IMR-90 (cell line): ENCODE measurements at regions not wholly inside any gene's neighbourhood (a gene's known extent, or its start where the extent isn't known, plus 50 kb on each side); places are given as distances from the start of the nearest gene placed in this dataset.

Experiments
- ATAC-seq: fragments of 200-7000 bp; cut with Tn5 transposase; 2 replicates; pipeline ENCODE4 v1.9.1; 2020; ENCODE audit warnings: low read depth, mild to moderate bottlenecking, moderate library complexity
- BruUV-seq: library from RNA; stranded (reverse); fragments of 400-500 nt; replicated peaks from 2 replicates; lab custom pipeline; 2021; lab: Mats Ljungman, UMichigan
- CTCF ChIA-PET: fragments of 300-600 bp; formaldehyde crosslinking; extraction: SDS; loops from one replicate; lab custom pipeline; 2021; ENCODE audit warnings: antibody characterized with exemption; lab: Yijun Ruan, JAX
- POLR2A ChIA-PET: fragments of 300-600 bp; sonication (Branson Sonifier 250); formaldehyde crosslinking; loops from one replicate; lab custom pipeline; 2022; ENCODE audit warnings: antibody characterized with exemption; ENCODE audit not compliant: unreplicated experiment; lab: Charles Lee
- DNase-seq: peaks from one replicate; pipeline ENCODE4 v3.0.0; 2013
- H2AFZ ChIP-seq: replicated peaks from 2 replicates; pipeline ENCODE3; 2013; ENCODE audit warnings: low read length, mild to moderate bottlenecking; ENCODE audit not compliant: poor library complexity
- H2AK5ac ChIP-seq: 2 replicates; pipeline ENCODE4 v1.6.1; 2013; ENCODE audit warnings: low read depth, low read length, inconsistent platforms
- H2AK9ac ChIP-seq: replicated peaks from 2 replicates; pipeline ENCODE3; 2013; ENCODE audit warnings: mild to moderate bottlenecking, low read depth, low read length, moderate library complexity; ENCODE audit not compliant: poor library complexity
- H2BK120ac ChIP-seq: 2 replicates; pipeline ENCODE4 v1.6.1; 2013; ENCODE audit warnings: low read depth, low read length, inconsistent platforms
- H2BK15ac ChIP-seq: 3 replicates; pipeline ENCODE4 v1.6.1; 2013; ENCODE audit warnings: low read depth, low read length, inconsistent platforms
- H2BK20ac ChIP-seq: 2 replicates; pipeline ENCODE4 v1.6.1; 2013; ENCODE audit warnings: low read depth, mild to moderate bottlenecking, inconsistent platforms, low read length, moderate library complexity
- H2BK5ac ChIP-seq: 2 replicates; pipeline ENCODE4 v1.6.1; 2013; ENCODE audit warnings: mild to moderate bottlenecking, low read depth, low read length, inconsistent platforms; ENCODE audit not compliant: poor library complexity, severe bottlenecking
- H3K14ac ChIP-seq: replicated peaks from 2 replicates; pipeline ENCODE4 v1.6.1; 2013; ENCODE audit warnings: low read depth, low read length, inconsistent platforms
- H3K18ac ChIP-seq: 2 replicates; pipeline ENCODE4 v1.6.1; 2013; ENCODE audit warnings: low read depth, low read length, control low read depth
- H3K23ac ChIP-seq: 2 replicates; pipeline ENCODE4 v1.6.1; 2013; ENCODE audit warnings: low read depth, low read length, inconsistent platforms
- H3K27ac ChIP-seq: 2 replicates; pipeline ENCODE4 v1.5.1; 2013; ENCODE audit warnings: mild to moderate bottlenecking, control low read depth, low read length; ENCODE audit not compliant: insufficient read depth
- H3K27me3 ChIP-seq: 2 replicates; pipeline ENCODE4 v1.6.1; 2013; ENCODE audit warnings: low read length; ENCODE audit not compliant: control insufficient read depth, insufficient read depth
- H3K36me3 ChIP-seq: 2 replicates; pipeline ENCODE4 v1.6.1; 2013; ENCODE audit warnings: low read length, mixed read lengths; ENCODE audit not compliant: control insufficient read depth, insufficient read depth
- H3K4ac ChIP-seq: 2 replicates; pipeline ENCODE4 v1.6.1; 2013; ENCODE audit warnings: low read depth, low read length, inconsistent platforms
- H3K4me1 ChIP-seq: 2 replicates; pipeline ENCODE4 v1.6.1; 2013; ENCODE audit warnings: low read length, mixed read lengths; ENCODE audit not compliant: control insufficient read depth, insufficient read depth
- H3K4me2 ChIP-seq: 2 replicates; pipeline ENCODE4 v1.6.1; 2013; ENCODE audit warnings: low read depth, mild to moderate bottlenecking, control low read depth, low read length, moderate library complexity
- H3K4me3 ChIP-seq: 2 replicates; pipeline ENCODE4 v1.5.1; 2013; ENCODE audit warnings: low read depth, mild to moderate bottlenecking, control low read depth, low read length, moderate library complexity; ENCODE audit not compliant: insufficient read depth
- H3K56ac ChIP-seq: 2 replicates; pipeline ENCODE4 v1.6.1; 2013; ENCODE audit warnings: low read length, inconsistent platforms; ENCODE audit not compliant: insufficient read depth; ENCODE audit errors: extremely low read depth
- H3K79me1 ChIP-seq, 2 experiments: 2 replicates each; pipeline ENCODE4 v1.6.1; 2013; ENCODE audit warnings: low read length in 2 of 2, inconsistent platforms in 1 of 2, low read depth in 1 of 2
- H3K9ac ChIP-seq: 2 replicates; pipeline ENCODE4 v1.6.1; 2013; ENCODE audit warnings: low read depth, low read length, control low read depth
- H3K9me1 ChIP-seq: 2 replicates; pipeline ENCODE4 v1.6.1; 2013; ENCODE audit warnings: low read length, inconsistent platforms; ENCODE audit not compliant: insufficient read depth
- H3K9me3 ChIP-seq: 2 replicates; pipeline ENCODE4 v1.6.1; 2013; ENCODE audit warnings: low read length; ENCODE audit not compliant: control insufficient read depth, insufficient read depth
- H4K20me1 ChIP-seq: 2 replicates; pipeline ENCODE4 v1.6.1; 2013; ENCODE audit warnings: low read length, inconsistent platforms; ENCODE audit not compliant: insufficient read depth
- H4K5ac ChIP-seq: 2 replicates; pipeline ENCODE4 v1.6.1; 2013; ENCODE audit warnings: mild to moderate bottlenecking, low read depth, low read length, control low read depth
- H4K8ac ChIP-seq, 2 experiments: 2 replicates each; pipeline ENCODE4 v1.6.1; 2013; ENCODE audit warnings: low read depth in 2 of 2, low read length in 2 of 2, control low read depth in 1 of 2, inconsistent platforms in 1 of 2
- H4K91ac ChIP-seq: 2 replicates; pipeline ENCODE4 v1.6.1; 2013; ENCODE audit warnings: low read depth, low read length, inconsistent platforms; ENCODE audit not compliant: insufficient read depth
- CHD1 ChIP-seq: IDR thresholded peaks from 2 replicates; pipeline ENCODE4 v1.6.1; 2012; ENCODE audit warnings: low read depth, low read length, improper control_type of control experiment
- FOS ChIP-seq: fragments of 150-350 bp; IDR thresholded peaks from 2 replicates; pipeline ENCODE4 v1.6.1; 2016; ENCODE audit warnings: low read depth, low read length
- MXI1 ChIP-seq: IDR thresholded peaks from 2 replicates; pipeline ENCODE4 v1.6.1; 2012; ENCODE audit warnings: low read depth, mild to moderate bottlenecking, low read length, moderate library complexity, borderline replicate concordance
- NFE2L2 ChIP-seq: fragments of 150-350 bp; IDR thresholded peaks from 2 replicates; pipeline ENCODE4 v1.6.1; 2016; ENCODE audit warnings: low read depth, mild to moderate bottlenecking, low read length
- POLR2A ChIP-seq: IDR thresholded peaks from 2 replicates; pipeline ENCODE4 v1.6.1; 2012; ENCODE audit warnings: mild to moderate bottlenecking, low read depth, low read length
- RFX5 ChIP-seq: IDR thresholded peaks from 2 replicates; pipeline ENCODE4 v1.8.0; 2012; ENCODE audit warnings: low read depth, mild to moderate bottlenecking, low read length, moderate library complexity
- SMC3 ChIP-seq: fragments of 150-350 bp; IDR thresholded peaks from 2 replicates; pipeline ENCODE4 v1.6.1; 2016; ENCODE audit warnings: low read depth, mild to moderate bottlenecking, antibody characterized with exemption, low read length, moderate library complexity
- WGBS, 2 experiments: methylation state at CpG; one replicate each; pipeline versions ENCODE4 v1.1.5 to v1.1.7; 2013; ENCODE audit warnings: missing lambda C conversion rate in 2 of 2; ENCODE audit not compliant: insufficient read length in 1 of 2; ENCODE audit errors: extremely low coverage in 2 of 2; 5-methylcytosine and 5-hydroxymethylcytosine counted together
- dilution Hi-C: fragments of 300-500 bp; cut with HindIII; formaldehyde crosslinking; loops from one replicate; pipeline ENCODE4 v1.14.3; 2018; ENCODE audit warnings: low sequenced_read_pairs; ENCODE audit not compliant: unreplicated experiment
- in situ Hi-C: fragments of 300-500 bp; cut with MboI; formaldehyde crosslinking; loops from 3 replicates; pipeline ENCODE4 v1.14.3; 2019; ENCODE audit warnings: low sequenced_read_pairs, inconsistent platforms, mixed read lengths
- intact Hi-C: fragments of 100-400 bp; cut with micrococcal nuclease; formaldehyde crosslinking; loops from 2 replicates; pipeline ENCODE4 v1.10.0; 2022
- TF ChIP-seq, protein P1 (sequence below): conservative IDR thresholded peaks from 2 replicates; pipeline ENCODE4 v1.5.1; 2012; ENCODE audit warnings: mild to moderate bottlenecking, low read depth, low read length, improper control_type of control experiment

GRCh38 chr4:175229154-175229553 lies 311.0 kb downstream of the ADAM29 start:
- intact Hi-C loops: no loop called here
- Histone ChIP-seq H3K23ac (no peak overlapping the region), H2BK20ac (no peak overlapping the region), H3K9me3 (no peaks in the 10 kb centered on the region; the same call in 1 of the 2 replicates), H3K27me3 (no peaks in the 10 kb centered on the region), H4K20me1 (no peaks in the 10 kb centered on the region), H2BK15ac (no peak overlapping the region), H3K79me1 (no peaks in the 10 kb centered on the region), H2AK5ac (no peak overlapping the region), H2BK5ac (no peak overlapping the region), H3K9ac (no peak overlapping the region), H3K4me2 (no peak overlapping the region), H4K91ac (no peak overlapping the region), H4K5ac (no peak overlapping the region), H2AFZ (no peak overlapping the region), H3K27ac (no peak overlapping the region), H3K4me1 (no peaks in the 10 kb centered on the region), H3K9me1 (no peaks in the 10 kb centered on the region), H2AK9ac (no peak overlapping the region), H3K4ac (no peak overlapping the region), H3K4me3 (no peak overlapping the region), H3K56ac (no peak overlapping the region), H4K8ac (no peak overlapping the region), H3K36me3 (no peaks in the 10 kb centered on the region), H2BK120ac (no peak overlapping the region), H3K14ac (no peak overlapping the region), H3K18ac (no peak overlapping the region)
- DNase-seq (no peak), ATAC-seq (no peak)
- in situ Hi-C loops: no loop called here
- ChIA-PET CTCF (no interaction called here), POLR2A (no interaction called here)
- no TSS peak for BruUV-seq
- TF ChIP-seq MXI1: no peak
- TF ChIP-seq FOS: no peak
- no peak for TF ChIP-seq POLR2A
- TF ChIP-seq, protein P1, sequence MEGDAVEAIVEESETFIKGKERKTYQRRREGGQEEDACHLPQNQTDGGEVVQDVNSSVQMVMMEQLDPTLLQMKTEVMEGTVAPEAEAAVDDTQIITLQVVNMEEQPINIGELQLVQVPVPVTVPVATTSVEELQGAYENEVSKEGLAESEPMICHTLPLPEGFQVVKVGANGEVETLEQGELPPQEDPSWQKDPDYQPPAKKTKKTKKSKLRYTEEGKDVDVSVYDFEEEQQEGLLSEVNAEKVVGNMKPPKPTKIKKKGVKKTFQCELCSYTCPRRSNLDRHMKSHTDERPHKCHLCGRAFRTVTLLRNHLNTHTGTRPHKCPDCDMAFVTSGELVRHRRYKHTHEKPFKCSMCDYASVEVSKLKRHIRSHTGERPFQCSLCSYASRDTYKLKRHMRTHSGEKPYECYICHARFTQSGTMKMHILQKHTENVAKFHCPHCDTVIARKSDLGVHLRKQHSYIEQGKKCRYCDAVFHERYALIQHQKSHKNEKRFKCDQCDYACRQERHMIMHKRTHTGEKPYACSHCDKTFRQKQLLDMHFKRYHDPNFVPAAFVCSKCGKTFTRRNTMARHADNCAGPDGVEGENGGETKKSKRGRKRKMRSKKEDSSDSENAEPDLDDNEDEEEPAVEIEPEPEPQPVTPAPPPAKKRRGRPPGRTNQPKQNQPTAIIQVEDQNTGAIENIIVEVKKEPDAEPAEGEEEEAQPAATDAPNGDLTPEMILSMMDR: no peak
- no peak for TF ChIP-seq CHD1
- no peak for TF ChIP-seq RFX5
- TF ChIP-seq SMC3: no peak
- no peak for TF ChIP-seq NFE2L2
- dilution Hi-C loops: no loop called here
- no CpG with 5 or more reads among the region's 1 CpG for WGBS, 2 experiments
